PFSK-1 (cell line): ENCODE measurements at regions not wholly inside any gene's neighbourhood (a gene's known extent, or its start where the extent isn't known, plus 50 kb on each side); places are given as distances from the start of the nearest gene placed in this dataset.

ENCODE experiments used
- FOXP2 ChIP-seq: optimal IDR thresholded peaks from 2 replicates; pipeline ENCODE3; 2011; ENCODE audit warnings: borderline replicate concordance, control low read depth, inconsistent platforms; ENCODE audit not compliant: insufficient read depth; ENCODE audit errors: extremely low read length, extremely low read depth
- POLR2AphosphoS5 ChIP-seq: IDR thresholded peaks from 2 replicates; pipeline ENCODE4 v1.6.1; 2012; ENCODE audit warnings: low read depth, mild to moderate bottlenecking, control low read depth, low read length, moderate library complexity
- REST ChIP-seq, 2 experiments: IDR thresholded peaks; 2 replicates each; pipeline versions ENCODE4 v1.6.1 to v1.8.0; 2011 to 2012; ENCODE audit warnings: low read depth in 2 of 2, low read length in 2 of 2, control low read depth in 1 of 2, inconsistent platforms in 1 of 2, mild to moderate bottlenecking in 1 of 2, moderate library complexity in 1 of 2; ENCODE audit not compliant: insufficient read depth in 1 of 2
- SIN3A ChIP-seq: IDR thresholded peaks from 2 replicates; pipeline ENCODE4 v1.6.1; 2012; ENCODE audit warnings: mild to moderate bottlenecking, low read length, moderate library complexity, borderline replicate concordance; ENCODE audit not compliant: insufficient read depth
- TAF1 ChIP-seq: IDR thresholded peaks from 2 replicates; pipeline ENCODE4 v1.6.1; 2012; ENCODE audit warnings: low read length, control low read depth, borderline replicate concordance; ENCODE audit not compliant: insufficient read depth

GRCh38 chr11:13782390-13783075 lies 114.1 kb downstream of the FAR1 start:
- TF ChIP-seq REST (IDR thresholded peaks at IDR 0.05; ENCODE audit: insufficient read depth in 1 of 2, low read depth in 2 of 2, low read length in 2 of 2): no peak
- TF ChIP-seq POLR2AphosphoS5: no peak
- no peak for TF ChIP-seq SIN3A
- TF ChIP-seq FOXP2: no peak
- no peak for TF ChIP-seq TAF1

- TF ChIP-seq REST (IDR thresholded peaks at IDR 0.05; ENCODE audit: insufficient read depth in 1 of 2, low read depth in 2 of 2, low read length in 2 of 2) (no peak), TAF1 (no peak), POLR2AphosphoS5 (no peak), FOXP2 (no peak), SIN3A (no peak)
Measured at GRCh38 chr11:13784441-13784840, 116.0 kb downstream of the FAR1 start.

- TF ChIP-seq POLR2AphosphoS5 (no peak), SIN3A (no peak), TAF1 (no peak)
Measured at GRCh38 chr11:13784855-13785254, 116.4 kb downstream of the FAR1 start.

GRCh38 chr11:13786688-13787087 lies 118.2 kb downstream of the FAR1 start:
- no peak for TF ChIP-seq SIN3A
- no peak for TF ChIP-seq FOXP2
- no peak for TF ChIP-seq TAF1
- no peak for TF ChIP-seq REST (IDR thresholded peaks at IDR 0.05; ENCODE audit: insufficient read depth in 1 of 2, low read depth in 2 of 2, low read length in 2 of 2)
- no peak for TF ChIP-seq POLR2AphosphoS5

- TF ChIP-seq POLR2AphosphoS5 (no peak), TAF1 (no peak), REST (IDR thresholded peaks at IDR 0.05; ENCODE audit: insufficient read depth in 1 of 2, low read depth in 2 of 2, low read length in 2 of 2) (no peak), SIN3A (no peak), FOXP2 (no peak)
Measured at GRCh38 chr11:13800901-13801300, 132.4 kb downstream of the FAR1 start.
